HepG2 (cell line): ENCODE measurements at regions not wholly inside any gene's neighbourhood (a gene's known extent, or its start where the extent isn't known, plus 50 kb on each side); places are given as distances from the start of the nearest gene placed in this dataset.

ENCODE experiments used
- ATAC-seq: fragments of 200-7000 bp; cut with Tn5 transposase; 3 replicates; pipeline ENCODE4 v1.9.1; 2020; ENCODE audit warnings: mild to moderate bottlenecking, moderate library complexity
- BruUV-seq: library from RNA; stranded (reverse); fragments of 400-500 nt; replicated peaks from 2 replicates; lab custom pipeline; 2021; lab: Mats Ljungman, UMichigan
- CTCF ChIA-PET: fragments of 300-600 bp; formaldehyde crosslinking; extraction: SDS; loops from one replicate; lab custom pipeline; 2021; ENCODE audit warnings: low total read pairs, inconsistent platforms, low intra/inter-chr PET ratio; lab: Yijun Ruan, JAX
- POLR2A ChIA-PET: fragments of 350-600 bp; sonication (Branson Sonifier 250); formaldehyde crosslinking; loops from one replicate; lab custom pipeline; 2020; ENCODE audit warnings: antibody characterized with exemption, inconsistent platforms; lab: Yijun Ruan, JAX
- DNase-seq: peaks from one replicate; pipeline ENCODE4 v3.0.0-alpha.2; 2015; ENCODE audit warnings: low spot score
- FAIRE-seq: peaks from 3 replicates; lab custom pipeline; 2011; peaks lifted over from hg19 to GRCh38; lab: Jason Lieb, UNC
- H2AFZ ChIP-seq: one replicate; pipeline ENCODE4 v1.6.1; 2011; ENCODE audit warnings: low read length, inconsistent platforms
- H3K27ac ChIP-seq: fragments of 300-600 bp; 3 replicates; pipeline ENCODE4 v1.8.0; 2011; ENCODE audit warnings: mixed run types, mild to moderate bottlenecking, mixed read lengths, low read length, inconsistent platforms; ENCODE audit not compliant: insufficient read depth; ENCODE audit errors: extremely low read length
- H3K27me3 ChIP-seq, 2 experiments: fragments of 200-600 bp in 1 of 2; 2 replicates in 1 of 2; 3 replicates in 1 of 2; pipeline versions ENCODE4 v1.6.0 to v1.8.0; 2011; ENCODE audit warnings: low read length in 2 of 2, mild to moderate bottlenecking in 2 of 2, moderate library complexity in 2 of 2, inconsistent platforms in 1 of 2; ENCODE audit not compliant: insufficient read depth in 2 of 2, control insufficient read depth in 1 of 2
- H3K36me3 ChIP-seq, 2 experiments: fragments of 200-600 bp in 1 of 2; replicated peaks in 1 of 2; 2 replicates in 1 of 2; 3 replicates in 1 of 2; pipeline versions ENCODE4 v1.5.1 to v1.8.0; 2011; ENCODE audit warnings: low read length in 2 of 2, inconsistent platforms in 1 of 2; ENCODE audit not compliant: insufficient read depth in 2 of 2, control insufficient read depth in 1 of 2
- H3K4me1 ChIP-seq: 2 replicates; pipeline ENCODE4 v1.5.1; 2012; ENCODE audit warnings: low read length, inconsistent platforms; ENCODE audit not compliant: insufficient read depth
- H3K4me2 ChIP-seq: 2 replicates; pipeline ENCODE4 v1.6.0; 2011; ENCODE audit warnings: low read depth, low read length, inconsistent platforms
- H3K4me3 ChIP-seq, 3 experiments: fragments of 200-600 bp in 1 of 3; sonication (generic), shearing (Covaris generic) in 1 of 3; replicated peaks in 1 of 3; 2 replicates each; pipeline ENCODE4 v1.5.1; 2011 to 2016; ENCODE audit warnings: low read length in 3 of 3, inconsistent platforms in 2 of 3, low read depth in 2 of 3, mild to moderate bottlenecking in 2 of 3, control low read depth in 1 of 3, mixed read lengths in 1 of 3; ENCODE audit not compliant: insufficient read depth in 1 of 3
- H3K79me2 ChIP-seq: one replicate; pipeline ENCODE4 v1.6.1; 2011; ENCODE audit warnings: low read length, inconsistent platforms; ENCODE audit not compliant: insufficient read depth
- H3K9ac ChIP-seq: 2 replicates; pipeline ENCODE4 v1.6.0; 2011; ENCODE audit warnings: mild to moderate bottlenecking, low read depth, low read length, inconsistent platforms; ENCODE audit not compliant: insufficient read depth
- H3K9me3 ChIP-seq: 2 replicates; pipeline ENCODE4 v1.5.1; 2012; ENCODE audit warnings: mild to moderate bottlenecking, low read length
- H4K20me1 ChIP-seq: 2 replicates; pipeline ENCODE4 v1.6.0; 2011; ENCODE audit warnings: inconsistent platforms, mild to moderate bottlenecking, low read length, moderate library complexity; ENCODE audit not compliant: insufficient read depth
- HIC2 ChIP-seq: sonication (generic); formaldehyde crosslinking; IDR thresholded peaks from 2 replicates; pipeline ENCODE4 v1.9.0; 2022; ENCODE audit warnings: low read depth, missing genetic modification reagents
- HOXA3 ChIP-seq: sonication (generic); formaldehyde crosslinking; IDR thresholded peaks from 2 replicates; pipeline ENCODE4 v1.5.0; 2020; ENCODE audit warnings: missing genetic modification reagents
- NFE2L1 ChIP-seq: sonication (generic); formaldehyde crosslinking; IDR thresholded peaks from 2 replicates; pipeline ENCODE4 v1.4.0; 2020; ENCODE audit warnings: missing genetic modification reagents, mild to moderate bottlenecking, borderline replicate concordance
- SP1 ChIP-seq, 2 experiments: fragments of 450-650 bp in 1 of 2; sonication (generic) in 1 of 2; formaldehyde crosslinking in 1 of 2; IDR thresholded peaks; 2 replicates each; pipeline versions ENCODE4 v1.4.0 to v1.6.1; 2016 to 2020; ENCODE audit warnings: missing genetic modification reagents in 1 of 2
- ZFP62 ChIP-seq: sonication (generic); formaldehyde crosslinking; IDR thresholded peaks from 2 replicates; pipeline ENCODE4 v1.4.0; 2020; ENCODE audit warnings: missing genetic modification reagents
- WGBS: methylation state at CpG from one replicate; pipeline ENCODE4 v1.1.6; 2017; ENCODE audit warnings: low lambda C conversion rate; 5-methylcytosine and 5-hydroxymethylcytosine counted together
- in situ Hi-C: cut with HindIII; loops from 2 replicates; pipeline ENCODE4 v1.10.0; 2017; ENCODE audit warnings: low pct_unique_long_range_greater_than_20kb; ENCODE audit not compliant: extremely low pct_ligation_motif_present
- intact Hi-C: fragments of 100-400 bp; cut with micrococcal nuclease; formaldehyde crosslinking; loops from one replicate; pipeline ENCODE4 v1.10.0; 2022; ENCODE audit not compliant: unreplicated experiment

- no peak overlapping the region for H3K4me3 ChIP-seq
- no peaks in the 10 kb centered on the region for H3K4me1 ChIP-seq
- no peak overlapping the region for H3K4me2 ChIP-seq
- intact Hi-C loops, result no loop called here
- H3K79me2 ChIP-seq, result no peaks in the 10 kb centered on the region
- no peak overlapping the region for H3K27ac ChIP-seq
- no peak overlapping the region for H2AFZ ChIP-seq
- ChIA-PET CTCF (no interaction called here), POLR2A (no interaction called here)
- no peak overlapping the region for H3K9ac ChIP-seq
- ATAC-seq (no peak), DNase-seq (no peak), FAIRE-seq (no peak)
- no peaks in the 10 kb centered on the region for H3K27me3 ChIP-seq
- in situ Hi-C loops, result loop anchor here (25.0 kb wide), 1 partner anchor 363 kb away; no protein-coding TSS in a partner anchor
- TF ChIP-seq HIC2 (CRISPR knock-in tag) (no peak), NFE2L1 (CRISPR knock-in tag) (no peak), HOXA3 (CRISPR knock-in tag) (no peak), SP1 (IDR thresholded peaks at IDR 0.05) (no peak), SP1 (CRISPR knock-in tag; IDR thresholded peaks at IDR 0.05) (no peak), ZFP62 (no peak)
- 0% methylated on average over 2 of the region's 2 CpGs for WGBS
- BruUV-seq, result no TSS peak
- H4K20me1 ChIP-seq, result no peaks in the 10 kb centered on the region
- H3K9me3 ChIP-seq, result no peaks in the 10 kb centered on the region
- no peaks in the 10 kb centered on the region for H3K36me3 ChIP-seq
These were observed 130.5 kb upstream of the THRB start for GRCh38 chr3:24624938-24625681.
